ENCODE measurements at regions not wholly inside any gene's neighbourhood (a gene's known extent, or its start where the extent isn't known, plus 50 kb on each side); places are given as distances from the start of the nearest gene placed in this dataset.

- no peak overlapping the region for H3K4me3 ChIP-seq (ENCODE audit: low read length)
Measured at GRCh38 chr14:58717211-58717610, 79.4 kb downstream of the DACT1 start.

GRCh38 chr14:58717813-58718212, 80.1 kb downstream of the DACT1 start:
- H3K36me3 ChIP-seq (ENCODE audit: insufficient read depth, low read length): no peaks in the 10 kb centered on the region
- H2AFZ ChIP-seq (ENCODE audit: low read depth, low read length): no peak overlapping the region
- H3K27me3 ChIP-seq (ENCODE audit: insufficient read depth, low read length): no peaks in the 10 kb centered on the region
- H3K4me3 ChIP-seq (ENCODE audit: low read length): no peak overlapping the region
- no peaks in the 10 kb centered on the region for H3K4me1 ChIP-seq (ENCODE audit: insufficient read depth, low read length)
- no peaks in the 10 kb centered on the region for H3K9me3 ChIP-seq (ENCODE audit: low read length)

More at GRCh38 chr14:58717211-58717610, 79.4 kb downstream of the DACT1 start:
- Histone ChIP-seq H3K4me1 (ENCODE audit: insufficient read depth, low read length) (no peaks in the 10 kb centered on the region), H3K9me3 (ENCODE audit: low read length) (no peaks in the 10 kb centered on the region), H2AFZ (ENCODE audit: low read depth, low read length) (no peak overlapping the region), H3K27me3 (ENCODE audit: insufficient read depth, low read length) (no peaks in the 10 kb centered on the region), H3K36me3 (ENCODE audit: insufficient read depth, low read length) (no peaks in the 10 kb centered on the region)

GRCh38 chr14:58718226-58719205, 80.8 kb downstream of the DACT1 start:
- no peaks in the 10 kb centered on the region for H3K4me1 ChIP-seq (ENCODE audit: insufficient read depth, low read length)
- no peak overlapping the region for H2AFZ ChIP-seq (ENCODE audit: low read depth, low read length)
- no peaks in the 10 kb centered on the region for H3K27me3 ChIP-seq (ENCODE audit: insufficient read depth, low read length)
- no peaks in the 10 kb centered on the region for H3K36me3 ChIP-seq (ENCODE audit: insufficient read depth, low read length)
- no peak overlapping the region for H3K4me3 ChIP-seq (ENCODE audit: low read length)
- no peaks in the 10 kb centered on the region for H3K9me3 ChIP-seq (ENCODE audit: low read length)

GRCh38 chr14:58721723-58722122, 84.0 kb downstream of the DACT1 start:
- H3K27me3 ChIP-seq (ENCODE audit: insufficient read depth, low read length): no peaks in the 10 kb centered on the region
- H2AFZ ChIP-seq (ENCODE audit: low read depth, low read length): no peak overlapping the region
- no peaks in the 10 kb centered on the region for H3K9me3 ChIP-seq (ENCODE audit: low read length)
- no peaks in the 10 kb centered on the region for H3K36me3 ChIP-seq (ENCODE audit: insufficient read depth, low read length)
- no peaks in the 10 kb centered on the region for H3K4me1 ChIP-seq (ENCODE audit: insufficient read depth, low read length)
- H3K4me3 ChIP-seq (ENCODE audit: low read length): no peak overlapping the region

GRCh38 chr14:58722441-58722840, 84.7 kb downstream of the DACT1 start:
- Histone ChIP-seq H3K36me3 (ENCODE audit: insufficient read depth, low read length) (no peaks in the 10 kb centered on the region), H3K27me3 (ENCODE audit: insufficient read depth, low read length) (no peaks in the 10 kb centered on the region), H3K4me3 (ENCODE audit: low read length) (no peak overlapping the region), H3K4me1 (ENCODE audit: insufficient read depth, low read length) (no peaks in the 10 kb centered on the region), H2AFZ (ENCODE audit: low read depth, low read length) (no peak overlapping the region), H3K9me3 (ENCODE audit: low read length) (no peaks in the 10 kb centered on the region)

- H3K36me3 ChIP-seq (ENCODE audit: insufficient read depth, low read length): no peaks in the 10 kb centered on the region
- H3K4me1 ChIP-seq (ENCODE audit: insufficient read depth, low read length): no peaks in the 10 kb centered on the region
- H3K27me3 ChIP-seq (ENCODE audit: insufficient read depth, low read length): no peaks in the 10 kb centered on the region
- H3K9me3 ChIP-seq (ENCODE audit: low read length): no peaks in the 10 kb centered on the region
- no peak overlapping the region for H3K4me3 ChIP-seq (ENCODE audit: low read length)
- no peak overlapping the region for H2AFZ ChIP-seq (ENCODE audit: low read depth, low read length)
Measured at GRCh38 chr14:58724206-58724605, 86.4 kb downstream of the DACT1 start.

- H3K4me1 ChIP-seq (ENCODE audit: insufficient read depth, low read length): no peaks in the 10 kb centered on the region
- no peaks in the 10 kb centered on the region for H3K9me3 ChIP-seq (ENCODE audit: low read length)
- no peaks in the 10 kb centered on the region for H3K36me3 ChIP-seq (ENCODE audit: insufficient read depth, low read length)
- no peak overlapping the region for H2AFZ ChIP-seq (ENCODE audit: low read depth, low read length)
- H3K27me3 ChIP-seq (ENCODE audit: insufficient read depth, low read length): no peaks in the 10 kb centered on the region
- H3K4me3 ChIP-seq (ENCODE audit: low read length): no peak overlapping the region
Measured at GRCh38 chr14:58724702-58725101, 86.9 kb downstream of the DACT1 start.

GRCh38 chr14:58725226-58725625, 87.5 kb downstream of the DACT1 start:
- Histone ChIP-seq H3K36me3 (ENCODE audit: insufficient read depth, low read length) (no peaks in the 10 kb centered on the region), H2AFZ (ENCODE audit: low read depth, low read length) (no peak overlapping the region), H3K27me3 (ENCODE audit: insufficient read depth, low read length) (no peaks in the 10 kb centered on the region), H3K9me3 (ENCODE audit: low read length) (no peaks in the 10 kb centered on the region), H3K4me1 (ENCODE audit: insufficient read depth, low read length) (no peaks in the 10 kb centered on the region), H3K4me3 (ENCODE audit: low read length) (no peak overlapping the region)

- Histone ChIP-seq H3K27me3 (ENCODE audit: insufficient read depth, low read length) (no peaks in the 10 kb centered on the region), H3K4me1 (ENCODE audit: insufficient read depth, low read length) (no peaks in the 10 kb centered on the region), H3K4me3 (ENCODE audit: low read length) (no peak overlapping the region), H3K36me3 (ENCODE audit: insufficient read depth, low read length) (no peaks in the 10 kb centered on the region), H3K9me3 (ENCODE audit: low read length) (no peaks in the 10 kb centered on the region), H2AFZ (ENCODE audit: low read depth, low read length) (no peak overlapping the region)
Measured at GRCh38 chr14:58725871-58726270, 88.1 kb downstream of the DACT1 start.

- H3K4me1 ChIP-seq (ENCODE audit: insufficient read depth, low read length): no peaks in the 10 kb centered on the region
- H2AFZ ChIP-seq (ENCODE audit: low read depth, low read length): no peak overlapping the region
- no peaks in the 10 kb centered on the region for H3K9me3 ChIP-seq (ENCODE audit: low read length)
- H3K4me3 ChIP-seq (ENCODE audit: low read length): no peak overlapping the region
- no peaks in the 10 kb centered on the region for H3K36me3 ChIP-seq (ENCODE audit: insufficient read depth, low read length)
- H3K27me3 ChIP-seq (ENCODE audit: insufficient read depth, low read length): no peaks in the 10 kb centered on the region
Measured at GRCh38 chr14:58730792-58731464, 93.2 kb downstream of the DACT1 start.

- H3K9me3 ChIP-seq (ENCODE audit: low read length): no peaks in the 10 kb centered on the region
- H2AFZ ChIP-seq (ENCODE audit: low read depth, low read length): no peak overlapping the region
- H3K36me3 ChIP-seq (ENCODE audit: insufficient read depth, low read length): no peaks in the 10 kb centered on the region
- no peaks in the 10 kb centered on the region for H3K27me3 ChIP-seq (ENCODE audit: insufficient read depth, low read length)
- H3K4me3 ChIP-seq (ENCODE audit: low read length): no peak overlapping the region
- H3K4me1 ChIP-seq (ENCODE audit: insufficient read depth, low read length): no peaks in the 10 kb centered on the region
Measured at GRCh38 chr14:58731465-58732293, 93.9 kb downstream of the DACT1 start.

- Histone ChIP-seq H3K4me1 (ENCODE audit: insufficient read depth, low read length) (no peaks in the 10 kb centered on the region), H3K27me3 (ENCODE audit: insufficient read depth, low read length) (no peaks in the 10 kb centered on the region), H3K4me3 (ENCODE audit: low read length) (no peak overlapping the region), H2AFZ (ENCODE audit: low read depth, low read length) (no peak overlapping the region), H3K9me3 (ENCODE audit: low read length) (no peaks in the 10 kb centered on the region), H3K36me3 (ENCODE audit: insufficient read depth, low read length) (no peaks in the 10 kb centered on the region)
Measured at GRCh38 chr14:58732387-58732786, 94.6 kb downstream of the DACT1 start.

All from neuron (in vitro differentiated cells).